SK-N-MC (cell line): ENCODE measurements at regions not wholly inside any gene's neighbourhood (a gene's known extent, or its start where the extent isn't known, plus 50 kb on each side); places are given as distances from the start of the nearest gene placed in this dataset.

Experiments
- FOXP2 ChIP-seq: optimal IDR thresholded peaks from 2 replicates; pipeline ENCODE3; 2011; ENCODE audit warnings: mild to moderate bottlenecking, moderate library complexity; ENCODE audit not compliant: insufficient read depth; ENCODE audit errors: extremely low read length, control extremely low read depth
- POLR2AphosphoS5 ChIP-seq: IDR thresholded peaks from 2 replicates; pipeline ENCODE4 v1.6.1; 2012; ENCODE audit warnings: mild to moderate bottlenecking, low read depth, low read length, borderline replicate concordance

GRCh38 chr6:14775528-14775927, 470.3 kb upstream of the JARID2 start:
- no peak for TF ChIP-seq POLR2AphosphoS5
- no peak for TF ChIP-seq FOXP2
